Esophagus mucosa (tissue), 1 donor: ENCODE measurements at regions not wholly inside any gene's neighbourhood (a gene's known extent, or its start where the extent isn't known, plus 50 kb on each side); places are given as distances from the start of the nearest gene placed in this dataset.

ENCODE experiments used
- ATAC-seq: fragments of 200-7000 bp; cut with Tn5 transposase; one replicate; pipeline ENCODE4 v1.9.1; 2020
- donor health status: DM: yes; HTN: yes; CAD: no.

- ATAC-seq = no peak
These were observed 254.3 kb upstream of the FOXQ1 start for GRCh38 chr6:1057490-1058135.

- peak; percentile 46 for ATAC-seq
These were observed 256.6 kb upstream of the FOXQ1 start for GRCh38 chr6:1055015-1055921.

- ATAC-seq = no peak
These were observed 257.3 kb upstream of the FOXQ1 start for GRCh38 chr6:1054653-1055014.

GRCh38 chr6:1053586-1053985 is 258.3 kb upstream of the FOXQ1 start:
- ATAC-seq = peak; percentile 46

GRCh38 chr6:1052262-1052661 is 259.6 kb upstream of the FOXQ1 start:
- no peak for ATAC-seq

- ATAC-seq = peak; percentile 57
These were observed 262.0 kb upstream of the FOXQ1 start for GRCh38 chr6:1049900-1050299.

- no peak for ATAC-seq
These were observed 262.7 kb upstream of the FOXQ1 start for GRCh38 chr6:1049170-1049569.

- no peak for ATAC-seq
These were observed 263.8 kb upstream of the FOXQ1 start for GRCh38 chr6:1047981-1048541.

- ATAC-seq = no peak
These were observed 266.7 kb upstream of the FOXQ1 start for GRCh38 chr6:1045239-1045638.

- no peak for ATAC-seq
These were observed 267.7 kb upstream of the FOXQ1 start for GRCh38 chr6:1044040-1044836.

GRCh38 chr6:1043458-1043836 is 268.5 kb upstream of the FOXQ1 start:
- ATAC-seq = no peak

GRCh38 chr6:1042583-1043457 is 269.1 kb upstream of the FOXQ1 start:
- no peak for ATAC-seq

- no peak for ATAC-seq
These were observed 271.5 kb upstream of the FOXQ1 start for GRCh38 chr6:1040393-1040792.

GRCh38 chr6:1039746-1040145 is 272.2 kb upstream of the FOXQ1 start:
- peak; percentile 91 for ATAC-seq

- peak; percentile 90 for ATAC-seq
These were observed 272.7 kb upstream of the FOXQ1 start for GRCh38 chr6:1039191-1039590.

GRCh38 chr6:1037430-1038202 is 274.3 kb upstream of the FOXQ1 start:
- no peak for ATAC-seq

GRCh38 chr6:1035401-1035800 is 276.5 kb upstream of the FOXQ1 start:
- ATAC-seq = no peak

GRCh38 chr6:1031720-1032119 is 280.2 kb upstream of the FOXQ1 start:
- ATAC-seq = no peak

- ATAC-seq = no peak
These were observed 282.8 kb upstream of the FOXQ1 start for GRCh38 chr6:1029141-1029540.

- ATAC-seq = no peak
These were observed 283.2 kb upstream of the FOXQ1 start for GRCh38 chr6:1028723-1029122.
